ENCODE measurements at regions not wholly inside any gene's neighbourhood (a gene's known extent, or its start where the extent isn't known, plus 50 kb on each side); places are given as distances from the start of the nearest gene placed in this dataset.

GRCh38 chr11:97905101-97905500 lies 1115.6 kb upstream of the CNTN5 start (continued):
- TF ChIP-seq, protein P1, sequence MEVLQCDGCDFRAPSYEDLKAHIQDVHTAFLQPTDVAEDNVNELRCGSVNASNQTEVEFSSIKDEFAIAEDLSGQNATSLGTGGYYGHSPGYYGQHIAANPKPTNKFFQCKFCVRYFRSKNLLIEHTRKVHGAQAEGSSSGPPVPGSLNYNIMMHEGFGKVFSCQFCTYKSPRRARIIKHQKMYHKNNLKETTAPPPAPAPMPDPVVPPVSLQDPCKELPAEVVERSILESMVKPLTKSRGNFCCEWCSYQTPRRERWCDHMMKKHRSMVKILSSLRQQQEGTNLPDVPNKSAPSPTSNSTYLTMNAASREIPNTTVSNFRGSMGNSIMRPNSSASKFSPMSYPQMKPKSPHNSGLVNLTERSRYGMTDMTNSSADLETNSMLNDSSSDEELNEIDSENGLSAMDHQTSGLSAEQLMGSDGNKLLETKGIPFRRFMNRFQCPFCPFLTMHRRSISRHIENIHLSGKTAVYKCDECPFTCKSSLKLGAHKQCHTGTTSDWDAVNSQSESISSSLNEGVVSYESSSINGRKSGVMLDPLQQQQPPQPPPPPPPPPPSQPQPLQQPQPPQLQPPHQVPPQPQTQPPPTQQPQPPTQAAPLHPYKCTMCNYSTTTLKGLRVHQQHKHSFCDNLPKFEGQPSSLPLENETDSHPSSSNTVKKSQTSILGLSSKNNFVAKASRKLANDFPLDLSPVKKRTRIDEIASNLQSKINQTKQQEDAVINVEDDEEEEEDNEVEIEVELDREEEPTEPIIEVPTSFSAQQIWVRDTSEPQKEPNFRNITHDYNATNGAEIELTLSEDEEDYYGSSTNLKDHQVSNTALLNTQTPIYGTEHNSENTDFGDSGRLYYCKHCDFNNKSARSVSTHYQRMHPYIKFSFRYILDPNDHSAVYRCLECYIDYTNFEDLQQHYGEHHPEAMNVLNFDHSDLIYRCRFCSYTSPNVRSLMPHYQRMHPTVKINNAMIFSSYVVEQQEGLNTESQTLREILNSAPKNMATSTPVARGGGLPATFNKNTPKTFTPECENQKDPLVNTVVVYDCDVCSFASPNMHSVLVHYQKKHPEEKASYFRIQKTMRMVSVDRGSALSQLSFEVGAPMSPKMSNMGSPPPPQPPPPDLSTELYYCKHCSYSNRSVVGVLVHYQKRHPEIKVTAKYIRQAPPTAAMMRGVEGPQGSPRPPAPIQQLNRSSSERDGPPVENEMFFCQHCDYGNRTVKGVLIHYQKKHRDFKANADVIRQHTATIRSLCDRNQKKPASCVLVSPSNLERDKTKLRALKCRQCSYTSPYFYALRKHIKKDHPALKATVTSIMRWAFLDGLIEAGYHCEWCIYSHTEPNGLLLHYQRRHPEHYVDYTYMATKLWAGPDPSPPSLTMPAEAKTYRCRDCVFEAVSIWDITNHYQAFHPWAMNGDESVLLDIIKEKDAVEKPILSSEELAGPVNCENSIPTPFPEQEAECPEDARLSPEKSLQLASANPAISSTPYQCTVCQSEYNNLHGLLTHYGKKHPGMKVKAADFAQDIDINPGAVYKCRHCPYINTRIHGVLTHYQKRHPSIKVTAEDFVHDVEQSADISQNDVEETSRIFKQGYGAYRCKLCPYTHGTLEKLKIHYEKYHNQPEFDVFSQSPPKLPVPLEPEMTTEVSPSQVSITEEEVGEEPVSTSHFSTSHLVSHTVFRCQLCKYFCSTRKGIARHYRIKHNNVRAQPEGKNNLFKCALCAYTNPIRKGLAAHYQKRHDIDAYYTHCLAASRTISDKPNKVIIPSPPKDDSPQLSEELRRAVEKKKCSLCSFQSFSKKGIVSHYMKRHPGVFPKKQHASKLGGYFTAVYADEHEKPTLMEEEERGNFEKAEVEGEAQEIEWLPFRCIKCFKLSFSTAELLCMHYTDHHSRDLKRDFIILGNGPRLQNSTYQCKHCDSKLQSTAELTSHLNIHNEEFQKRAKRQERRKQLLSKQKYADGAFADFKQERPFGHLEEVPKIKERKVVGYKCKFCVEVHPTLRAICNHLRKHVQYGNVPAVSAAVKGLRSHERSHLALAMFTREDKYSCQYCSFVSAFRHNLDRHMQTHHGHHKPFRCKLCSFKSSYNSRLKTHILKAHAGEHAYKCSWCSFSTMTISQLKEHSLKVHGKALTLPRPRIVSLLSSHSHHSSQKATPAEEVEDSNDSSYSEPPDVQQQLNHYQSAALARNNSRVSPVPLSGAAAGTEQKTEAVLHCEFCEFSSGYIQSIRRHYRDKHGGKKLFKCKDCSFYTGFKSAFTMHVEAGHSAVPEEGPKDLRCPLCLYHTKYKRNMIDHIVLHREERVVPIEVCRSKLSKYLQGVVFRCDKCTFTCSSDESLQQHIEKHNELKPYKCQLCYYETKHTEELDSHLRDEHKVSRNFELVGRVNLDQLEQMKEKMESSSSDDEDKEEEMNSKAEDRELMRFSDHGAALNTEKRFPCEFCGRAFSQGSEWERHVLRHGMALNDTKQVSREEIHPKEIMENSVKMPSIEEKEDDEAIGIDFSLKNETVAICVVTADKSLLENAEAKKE (CRISPR knock-in tag; IDR thresholded peaks at IDR 0.05) = no peak
- TF ChIP-seq ZNF114 (CRISPR knock-in tag; IDR thresholded peaks at IDR 0.05) = no peak

GRCh38 chr11:97905671-97906070 lies 1115.1 kb upstream of the CNTN5 start:
- peaks cover 5% of the 10 kb centered on the region for H3K4me1 Mint-ChIP-seq
- ATAC-seq = no peak
- TF ChIP-seq POLR2AphosphoS5 (IDR thresholded peaks at IDR 0.05; ENCODE audit: low read depth) (no peak), STAT1 (IDR thresholded peaks at IDR 0.05; ENCODE audit: unreplicated experiment) (no peak)
- TF ChIP-seq, protein P1 (CRISPR knock-in tag; IDR thresholded peaks at IDR 0.05) = no peak
- TF ChIP-seq, protein P2, sequence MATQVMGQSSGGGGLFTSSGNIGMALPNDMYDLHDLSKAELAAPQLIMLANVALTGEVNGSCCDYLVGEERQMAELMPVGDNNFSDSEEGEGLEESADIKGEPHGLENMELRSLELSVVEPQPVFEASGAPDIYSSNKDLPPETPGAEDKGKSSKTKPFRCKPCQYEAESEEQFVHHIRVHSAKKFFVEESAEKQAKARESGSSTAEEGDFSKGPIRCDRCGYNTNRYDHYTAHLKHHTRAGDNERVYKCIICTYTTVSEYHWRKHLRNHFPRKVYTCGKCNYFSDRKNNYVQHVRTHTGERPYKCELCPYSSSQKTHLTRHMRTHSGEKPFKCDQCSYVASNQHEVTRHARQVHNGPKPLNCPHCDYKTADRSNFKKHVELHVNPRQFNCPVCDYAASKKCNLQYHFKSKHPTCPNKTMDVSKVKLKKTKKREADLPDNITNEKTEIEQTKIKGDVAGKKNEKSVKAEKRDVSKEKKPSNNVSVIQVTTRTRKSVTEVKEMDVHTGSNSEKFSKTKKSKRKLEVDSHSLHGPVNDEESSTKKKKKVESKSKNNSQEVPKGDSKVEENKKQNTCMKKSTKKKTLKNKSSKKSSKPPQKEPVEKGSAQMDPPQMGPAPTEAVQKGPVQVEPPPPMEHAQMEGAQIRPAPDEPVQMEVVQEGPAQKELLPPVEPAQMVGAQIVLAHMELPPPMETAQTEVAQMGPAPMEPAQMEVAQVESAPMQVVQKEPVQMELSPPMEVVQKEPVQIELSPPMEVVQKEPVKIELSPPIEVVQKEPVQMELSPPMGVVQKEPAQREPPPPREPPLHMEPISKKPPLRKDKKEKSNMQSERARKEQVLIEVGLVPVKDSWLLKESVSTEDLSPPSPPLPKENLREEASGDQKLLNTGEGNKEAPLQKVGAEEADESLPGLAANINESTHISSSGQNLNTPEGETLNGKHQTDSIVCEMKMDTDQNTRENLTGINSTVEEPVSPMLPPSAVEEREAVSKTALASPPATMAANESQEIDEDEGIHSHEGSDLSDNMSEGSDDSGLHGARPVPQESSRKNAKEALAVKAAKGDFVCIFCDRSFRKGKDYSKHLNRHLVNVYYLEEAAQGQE (IDR thresholded peaks at IDR 0.05; ENCODE audit: unreplicated experiment) = no peak

More at GRCh38 chr11:97905671-97906070, 1115.1 kb upstream of the CNTN5 start:
- Mint-ChIP-seq H3K9me3 (no peaks in the 10 kb centered on the region), H3K4me3 (no peak overlapping the region), H3K27ac (no peak overlapping the region), H3K36me3 (ENCODE audit: low read depth) (no peaks in the 10 kb centered on the region), H3K27me3 (ENCODE audit: insufficient read depth, low read depth, poor library complexity) (no peaks in the 10 kb centered on the region)
- Histone ChIP-seq H3K79me2 (replicated peaks; ENCODE audit: insufficient read depth) (no peaks in the 10 kb centered on the region), H3K4me3 (no peak overlapping the region), H3K27ac (ENCODE audit: low read depth) (no peak overlapping the region), H3K4me1 (ENCODE audit: insufficient read depth) (no peaks in the 10 kb centered on the region), H3K9me2 (ENCODE audit: insufficient read depth) (no peaks in the 10 kb centered on the region), H3F3A (replicated peaks; ENCODE audit: low read depth) (no peaks in the 10 kb centered on the region), H3K36me3 (ENCODE audit: insufficient read depth) (no peaks in the 10 kb centered on the region), H2AFZ (no peak overlapping the region), H4K20me1 (replicated peaks; ENCODE audit: insufficient read depth) (no peaks in the 10 kb centered on the region), H3K4me2 (no peak overlapping the region), H3K27me3 (ENCODE audit: insufficient read depth) (no peaks in the 10 kb centered on the region)
- no peak for DNase-seq (ENCODE audit: low spot score)

Measured in GM23338 (cell line).